HUES64 (cell line): ENCODE measurements at regions not wholly inside any gene's neighbourhood (a gene's known extent, or its start where the extent isn't known, plus 50 kb on each side); places are given as distances from the start of the nearest gene placed in this dataset.
"Not testable (repeated sequence)": the region's sequence is repeated elsewhere in the genome, so short reads cannot be mapped to it uniquely, and the experiment has no call there.

Experiments used
- H3K27ac ChIP-seq: 2 replicates; pipeline ENCODE4 v1.7.0; 2013; ENCODE audit warnings: low read depth, low read length, inconsistent platforms
- H3K27me3 ChIP-seq: 2 replicates; pipeline ENCODE4 v1.6.1; 2013; ENCODE audit warnings: mild to moderate bottlenecking, low read length; ENCODE audit not compliant: insufficient read depth
- H3K36me3 ChIP-seq: 2 replicates; pipeline ENCODE4 v1.6.1; 2013; ENCODE audit warnings: mild to moderate bottlenecking, low read length; ENCODE audit not compliant: insufficient read depth
- H3K4me1 ChIP-seq: 2 replicates; pipeline ENCODE4 v1.6.1; 2013; ENCODE audit warnings: mild to moderate bottlenecking, low read length, moderate library complexity; ENCODE audit not compliant: insufficient read depth
- H3K4me3 ChIP-seq: 2 replicates; pipeline ENCODE4 v1.5.1; 2013; ENCODE audit warnings: mild to moderate bottlenecking, low read length, moderate library complexity
- H3K9ac ChIP-seq: 2 replicates; pipeline ENCODE4 v1.6.1; 2013; ENCODE audit warnings: mild to moderate bottlenecking, low read depth, low read length
- H3K9me3 ChIP-seq: 2 replicates; pipeline ENCODE4 v1.6.1; 2013; ENCODE audit warnings: low read depth, low read length; ENCODE audit not compliant: insufficient read depth
- WGBS: fragments of 150-250, 120-280 bp; methylation state at CpG from one replicate; pipeline ENCODE4 v1.1.7; 2013; ENCODE audit warnings: missing lambda C conversion rate; 5-methylcytosine and 5-hydroxymethylcytosine counted together

DNA sequence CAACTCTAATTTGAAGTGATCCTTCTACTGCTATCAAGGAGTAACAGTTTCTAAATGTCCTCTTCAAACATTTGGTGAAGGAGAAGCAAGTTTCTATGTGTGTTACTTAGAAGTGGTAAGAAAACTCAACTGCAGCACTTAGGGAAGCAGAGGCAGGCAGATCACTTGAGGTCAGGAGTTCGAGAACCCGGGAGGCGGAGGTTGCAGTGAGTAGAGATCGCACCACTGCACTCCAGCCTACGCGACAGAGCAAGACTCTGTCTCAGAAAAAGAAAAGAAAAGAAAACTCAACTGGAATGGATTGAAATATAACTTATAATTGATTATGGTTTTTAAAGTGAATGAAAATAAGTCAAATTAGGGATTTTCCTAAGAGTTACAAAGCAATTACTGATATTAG is 169.7 kb upstream of the ATP2B1 start:
- Histone ChIP-seq H3K27me3 (no peaks in the 10 kb centered on the region), H3K4me1 (peaks cover 17% of the 10 kb centered on the region), H3K9me3 (no peaks in the 10 kb centered on the region), H3K36me3 (no peaks in the 10 kb centered on the region), H3K4me3 (no peak overlapping the region), H3K27ac (no peak overlapping the region), H3K9ac (no peak overlapping the region)
- WGBS: 92% methylated on average over 6 of the region's 6 CpGs

- Histone ChIP-seq H3K36me3 (no peaks in the 10 kb centered on the region), H3K27ac (no peak overlapping the region), H3K9me3 (no peaks in the 10 kb centered on the region), H3K27me3 (no peaks in the 10 kb centered on the region), H3K4me1 (peaks cover 10% of the 10 kb centered on the region; the same call in 1 of the 2 replicates), H3K9ac (no peak overlapping the region), H3K4me3 (no peak overlapping the region)
- WGBS: 92% methylated on average over 2 of the region's 3 CpGs
These were observed 169.0 kb upstream of the ATP2B1 start for GRCh38 chr12:89877671-89878070.

- H3K9me3 ChIP-seq: no peaks in the 10 kb centered on the region
- 98% methylated on average over 2 of the region's 3 CpGs for WGBS
- no peaks in the 10 kb centered on the region for H3K27me3 ChIP-seq
- peaks cover 7% of the 10 kb centered on the region; the same call in 1 of the 2 replicates for H3K4me1 ChIP-seq
- H3K9ac ChIP-seq: no peak overlapping the region
- H3K36me3 ChIP-seq: no peaks in the 10 kb centered on the region
- no peak overlapping the region for H3K4me3 ChIP-seq
- H3K27ac ChIP-seq: no peak overlapping the region
These were observed 168.5 kb upstream of the ATP2B1 start for GRCh38 chr12:89877136-89877535.

- Histone ChIP-seq H3K9ac (no peak overlapping the region), H3K27ac (no peak overlapping the region), H3K36me3 (no peaks in the 10 kb centered on the region), H3K4me1 (0 out of 2 replicates have a peak, but pooled peaks cover 3% of the 10 kb centered on the region), H3K9me3 (peaks cover 2% of the 10 kb centered on the region; the same call in 1 of the 2 replicates), H3K27me3 (no peaks in the 10 kb centered on the region), H3K4me3 (no peak overlapping the region)
- 100% methylated on average over 1 of the region's 1 CpG for WGBS
These were observed 167.2 kb upstream of the ATP2B1 start for GRCh38 chr12:89875809-89876208.

- H3K9ac ChIP-seq: no peak overlapping the region
- no peak overlapping the region for H3K27ac ChIP-seq
- H3K9me3 ChIP-seq: peaks cover 7% of the 10 kb centered on the region; the same call in 1 of the 2 replicates
- 98% methylated on average over 2 of the region's 2 CpGs for WGBS
- no peak overlapping the region for H3K4me3 ChIP-seq
- no peaks in the 10 kb centered on the region for H3K36me3 ChIP-seq
- H3K27me3 ChIP-seq: no peaks in the 10 kb centered on the region
- no peaks in the 10 kb centered on the region for H3K4me1 ChIP-seq
These were observed 166.6 kb upstream of the ATP2B1 start for GRCh38 chr12:89875225-89875624.

DNA sequence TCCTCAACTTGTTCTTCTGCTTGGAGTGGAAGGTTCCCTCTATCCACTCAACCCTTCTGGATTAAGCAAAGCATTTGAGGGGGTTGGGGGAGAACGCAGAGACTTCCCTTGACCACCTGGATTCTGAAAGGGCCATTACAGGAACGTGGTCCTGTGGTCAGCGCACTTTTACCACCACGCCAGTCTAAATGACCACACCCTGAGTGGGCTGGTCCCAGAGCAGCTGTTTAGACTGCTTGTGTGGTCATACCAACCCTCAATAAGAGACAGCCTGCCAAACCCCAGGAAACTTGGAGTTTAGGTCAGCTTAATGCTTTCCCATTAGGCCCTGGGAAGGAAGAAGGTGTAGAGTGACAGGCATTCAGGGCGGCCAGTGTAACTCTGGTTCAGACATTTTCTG is 165.5 kb upstream of the ATP2B1 start:
- 91% methylated on average over 5 of the region's 5 CpGs for WGBS
- no peak overlapping the region for H3K27ac ChIP-seq
- no peak overlapping the region for H3K9ac ChIP-seq
- no peaks in the 10 kb centered on the region for H3K27me3 ChIP-seq
- peaks cover 16% of the 10 kb centered on the region; the same call in 1 of the 2 replicates for H3K9me3 ChIP-seq
- no peaks in the 10 kb centered on the region for H3K4me1 ChIP-seq
- H3K4me3 ChIP-seq: no peak overlapping the region
- H3K36me3 ChIP-seq: no peaks in the 10 kb centered on the region

DNA sequence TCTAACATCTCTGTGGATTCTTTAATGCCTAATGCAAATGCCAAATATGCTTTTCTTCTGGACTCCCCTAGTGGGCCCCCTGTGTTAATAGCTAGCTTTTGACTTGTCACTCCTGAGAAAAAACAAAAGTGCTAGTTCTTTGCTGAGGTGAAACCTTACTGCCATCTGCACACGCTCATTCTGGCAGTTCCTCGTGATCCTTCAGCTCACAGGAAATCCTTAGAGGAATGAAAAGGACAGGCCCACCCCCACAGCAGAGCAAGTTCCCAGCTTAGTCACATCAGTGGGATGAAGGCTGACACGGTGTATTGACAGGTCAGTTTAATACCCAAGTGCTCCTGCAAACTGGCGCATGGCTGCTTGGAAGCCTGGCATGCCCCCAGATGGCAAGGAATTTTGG is 165.1 kb upstream of the ATP2B1 start:
- 88% methylated on average over 4 of the region's 4 CpGs for WGBS
- Histone ChIP-seq H3K4me1 (no peaks in the 10 kb centered on the region), H3K9ac (no peak overlapping the region), H3K27me3 (no peaks in the 10 kb centered on the region), H3K9me3 (peaks cover 16% of the 10 kb centered on the region; the same call in 1 of the 2 replicates), H3K27ac (no peak overlapping the region), H3K4me3 (no peak overlapping the region), H3K36me3 (no peaks in the 10 kb centered on the region)

GRCh38 chr12:89872922-89873630 is 164.4 kb upstream of the ATP2B1 start:
- no peak overlapping the region for H3K4me3 ChIP-seq
- H3K27me3 ChIP-seq: no peaks in the 10 kb centered on the region

GRCh38 chr12:89870413-89871184 is 162.0 kb upstream of the ATP2B1 start:
- Histone ChIP-seq H3K9me3 (peaks cover 20% of the 10 kb centered on the region; the same call in 1 of the 2 replicates), H3K27ac (no peak overlapping the region), H3K4me3 (no peak overlapping the region), H3K4me1 (no peaks in the 10 kb centered on the region), H3K9ac (no peak overlapping the region), H3K27me3 (0 out of 2 replicates have a peak, but pooled peaks cover 3% of the 10 kb centered on the region), H3K36me3 (no peaks in the 10 kb centered on the region)
- WGBS: 92% methylated on average over 5 of the region's 6 CpGs

More at GRCh38 chr12:89872922-89873630, 164.4 kb upstream of the ATP2B1 start:
- no peak overlapping the region for H3K27ac ChIP-seq
- WGBS: 94% methylated on average over 2 of the region's 6 CpGs
- H3K4me1 ChIP-seq: no peaks in the 10 kb centered on the region
- no peaks in the 10 kb centered on the region for H3K36me3 ChIP-seq
- peaks cover 17% of the 10 kb centered on the region; the same call in 1 of the 2 replicates for H3K9me3 ChIP-seq
- H3K9ac ChIP-seq: no peak overlapping the region

GRCh38 chr12:89867611-89868010 is 159.0 kb upstream of the ATP2B1 start:
- H3K4me1 ChIP-seq: peaks cover 20% of the 10 kb centered on the region
- H3K9ac ChIP-seq, H3K27ac ChIP-seq, H3K36me3 ChIP-seq, H3K4me3 ChIP-seq: not testable (repeated sequence)
- peaks cover 19% of the 10 kb centered on the region; the same call in 1 of the 2 replicates for H3K27me3 ChIP-seq
- peaks cover 23% of the 10 kb centered on the region; the same call in 1 of the 2 replicates for H3K9me3 ChIP-seq
- 98% methylated on average over 20 of the region's 23 CpGs for WGBS

GRCh38 chr12:89864411-89864810 is 155.8 kb upstream of the ATP2B1 start:
- no peak overlapping the region for H3K27ac ChIP-seq
- H3K36me3 ChIP-seq: no peaks in the 10 kb centered on the region
- no peak overlapping the region for H3K4me3 ChIP-seq
- H3K4me1 ChIP-seq: peaks cover 20% of the 10 kb centered on the region
- H3K27me3 ChIP-seq: peaks cover 25% of the 10 kb centered on the region; the same call in 1 of the 2 replicates
- peaks cover 8% of the 10 kb centered on the region; the same call in 1 of the 2 replicates for H3K9me3 ChIP-seq
- no peak overlapping the region for H3K9ac ChIP-seq
- 35% methylated on average over 1 of the region's 1 CpG for WGBS
